ENCODE measurements at regions not wholly inside any gene's neighbourhood (a gene's known extent, or its start where the extent isn't known, plus 50 kb on each side); places are given as distances from the start of the nearest gene placed in this dataset.

DNA sequence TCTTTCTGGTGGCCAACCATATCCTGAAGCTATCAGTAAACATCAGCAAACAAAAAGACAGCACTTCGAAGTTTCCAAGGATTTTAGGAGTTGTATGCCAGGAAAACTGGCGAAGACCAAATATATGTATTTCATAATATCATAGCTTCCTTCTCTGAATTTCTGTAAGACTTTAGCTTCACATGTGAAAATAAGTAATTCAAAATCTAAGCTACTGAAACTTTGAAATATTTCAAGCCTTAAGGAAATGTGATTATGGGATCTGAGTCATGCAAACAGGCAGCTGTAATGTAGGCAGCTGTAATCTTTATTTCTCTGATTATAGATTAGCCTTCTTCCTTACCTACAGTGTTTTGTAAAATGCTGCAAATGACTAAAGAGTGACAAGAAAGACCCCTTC is 70.7 kb upstream of the ANKRD10 start:
- no peak overlapping the region for H3K9ac ChIP-seq
- H3K27ac ChIP-seq: no peak overlapping the region
- TF ChIP-seq CTCF (IDR thresholded peaks at IDR 0.05): no peak
- no peak overlapping the region for H2AFZ ChIP-seq
- no peak overlapping the region for H3K4me3 ChIP-seq (ENCODE audit: low read depth, low read length)
- H3K4me2 ChIP-seq (ENCODE audit: low read length): no peak overlapping the region
- no peaks in the 10 kb centered on the region for H3K36me3 ChIP-seq (ENCODE audit: control insufficient read depth, insufficient read depth, low read length)
- no peaks in the 10 kb centered on the region for H3K27me3 ChIP-seq (ENCODE audit: control insufficient read depth, insufficient read depth, low read length)
- no peaks in the 10 kb centered on the region for H3K9me3 ChIP-seq (ENCODE audit: control insufficient read depth, low read length)
- H3K4me1 ChIP-seq: no peaks in the 10 kb centered on the region
- H3K79me2 ChIP-seq: no peaks in the 10 kb centered on the region

- TF ChIP-seq CTCF (IDR thresholded peaks at IDR 0.05): no peak
- Histone ChIP-seq H3K9ac (no peak overlapping the region), H3K4me1 (no peaks in the 10 kb centered on the region), H3K36me3 (ENCODE audit: control insufficient read depth, insufficient read depth, low read length) (no peaks in the 10 kb centered on the region), H2AFZ (no peak overlapping the region), H3K27ac (no peak overlapping the region), H3K27me3 (ENCODE audit: control insufficient read depth, insufficient read depth, low read length) (no peaks in the 10 kb centered on the region), H3K4me3 (ENCODE audit: low read depth, low read length) (no peak overlapping the region), H3K79me2 (no peaks in the 10 kb centered on the region), H3K4me2 (ENCODE audit: low read length) (no peak overlapping the region), H3K9me3 (ENCODE audit: control insufficient read depth, low read length) (no peaks in the 10 kb centered on the region)
These were observed 69.9 kb upstream of the ANKRD10 start for GRCh38 chr13:110984798-110985197.

DNA sequence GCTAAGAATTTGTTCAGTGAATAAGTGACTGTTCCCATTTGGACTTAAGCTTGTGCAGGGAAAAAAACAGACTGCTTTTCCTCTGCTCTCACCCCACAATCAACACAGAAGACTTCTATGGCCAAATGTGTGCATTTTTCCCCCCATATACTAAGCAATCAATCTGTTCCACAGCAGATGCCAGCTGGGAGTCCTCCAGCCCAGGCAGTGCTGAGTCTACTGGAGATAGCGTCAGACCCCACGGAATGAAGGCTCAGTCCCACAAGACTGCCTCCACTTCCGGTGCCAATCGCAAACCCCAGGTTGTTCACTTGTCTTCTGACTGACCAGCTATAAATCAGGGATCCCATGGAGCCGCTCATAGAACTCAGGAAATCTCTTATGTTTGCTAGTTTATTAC is 69.5 kb upstream of the ANKRD10 start:
- Histone ChIP-seq H3K4me1 (no peaks in the 10 kb centered on the region), H2AFZ (no peak overlapping the region), H3K4me3 (ENCODE audit: low read depth, low read length) (no peak overlapping the region), H3K27ac (no peak overlapping the region), H3K9ac (no peak overlapping the region), H3K36me3 (ENCODE audit: control insufficient read depth, insufficient read depth, low read length) (no peaks in the 10 kb centered on the region), H3K27me3 (ENCODE audit: control insufficient read depth, insufficient read depth, low read length) (no peaks in the 10 kb centered on the region), H3K79me2 (no peaks in the 10 kb centered on the region), H3K4me2 (ENCODE audit: low read length) (no peak overlapping the region), H3K9me3 (ENCODE audit: control insufficient read depth, low read length) (no peaks in the 10 kb centered on the region)
- TF ChIP-seq CTCF (IDR thresholded peaks at IDR 0.05): no peak

DNA sequence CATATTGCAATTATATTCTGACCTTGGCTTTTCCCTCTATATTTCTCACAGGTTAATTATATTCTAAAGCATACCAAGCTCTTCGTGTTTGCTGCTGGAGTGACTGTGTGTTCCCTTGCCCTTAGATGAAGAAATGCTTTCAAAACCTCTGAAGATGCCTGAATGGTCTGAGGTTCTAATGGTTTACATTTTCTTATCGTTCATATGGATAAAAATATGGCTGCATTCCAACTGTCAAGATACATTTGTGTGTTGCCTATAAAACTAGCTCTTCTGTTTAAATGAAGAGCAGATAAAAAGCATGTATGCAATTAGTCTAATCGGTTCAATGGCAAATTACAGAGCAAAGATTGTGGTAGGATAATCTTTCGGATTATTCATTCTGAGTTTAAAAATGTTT is 68.4 kb upstream of the ANKRD10 start:
- Histone ChIP-seq H3K27me3 (ENCODE audit: control insufficient read depth, insufficient read depth, low read length) (no peaks in the 10 kb centered on the region), H3K4me2 (ENCODE audit: low read length) (no peak overlapping the region), H3K9ac (no peak overlapping the region), H3K9me3 (ENCODE audit: control insufficient read depth, low read length) (no peaks in the 10 kb centered on the region), H3K4me1 (no peaks in the 10 kb centered on the region), H3K4me3 (ENCODE audit: low read depth, low read length) (no peak overlapping the region), H3K27ac (no peak overlapping the region), H3K79me2 (no peaks in the 10 kb centered on the region), H2AFZ (no peak overlapping the region), H3K36me3 (ENCODE audit: control insufficient read depth, insufficient read depth, low read length) (no peaks in the 10 kb centered on the region)
- no peak for TF ChIP-seq CTCF (IDR thresholded peaks at IDR 0.05)

DNA sequence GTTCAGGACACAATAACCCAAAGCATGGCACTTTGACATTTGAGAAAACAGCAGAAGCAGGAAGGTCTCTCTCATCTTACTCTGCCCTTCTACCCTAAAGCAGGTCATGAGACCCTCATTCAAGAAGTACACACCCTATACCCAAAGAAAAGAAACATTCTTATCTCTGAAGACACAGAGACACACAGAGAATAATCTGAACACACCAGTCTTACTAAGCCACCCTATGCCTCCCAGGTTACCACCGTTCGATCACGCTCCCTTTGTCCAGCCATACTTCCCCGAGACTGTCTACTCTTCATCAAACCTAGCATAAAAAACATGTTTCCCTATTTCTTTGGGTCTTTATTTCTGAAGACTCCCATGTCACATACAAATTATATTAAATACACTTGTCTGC is 66.5 kb upstream of the ANKRD10 start:
- no peak for TF ChIP-seq CTCF (IDR thresholded peaks at IDR 0.05)
- Histone ChIP-seq H3K4me3 (ENCODE audit: low read depth, low read length) (no peak overlapping the region), H3K36me3 (ENCODE audit: control insufficient read depth, insufficient read depth, low read length) (no peaks in the 10 kb centered on the region), H3K27me3 (ENCODE audit: control insufficient read depth, insufficient read depth, low read length) (no peaks in the 10 kb centered on the region), H3K79me2 (no peaks in the 10 kb centered on the region), H3K4me1 (no peaks in the 10 kb centered on the region), H3K9ac (no peak overlapping the region), H3K4me2 (ENCODE audit: low read length) (no peak overlapping the region), H3K27ac (no peak overlapping the region), H2AFZ (no peak overlapping the region), H3K9me3 (ENCODE audit: control insufficient read depth, low read length) (no peaks in the 10 kb centered on the region)
